ENCODE measurements at regions not wholly inside any gene's neighbourhood (a gene's known extent, or its start where the extent isn't known, plus 50 kb on each side); places are given as distances from the start of the nearest gene placed in this dataset.

GRCh38 chrX:149374751-149375150 lies 130.4 kb downstream of the IDS start:
- Histone ChIP-seq H3K9ac (ENCODE audit: low read length) (no peak overlapping the region), H3K27me3 (replicated peaks; ENCODE audit: insufficient read depth, low read length) (no peaks in the 10 kb centered on the region), H3K36me3 (replicated peaks; ENCODE audit: insufficient read depth, low read length) (no peaks in the 10 kb centered on the region), H3K9me3 (replicated peaks; ENCODE audit: insufficient read depth, low read length) (no peaks in the 10 kb centered on the region), H3K9me2 (replicated peaks; ENCODE audit: insufficient read depth, low read length) (no peaks in the 10 kb centered on the region), H3K27ac (ENCODE audit: low read length) (no peak overlapping the region), H3K4me2 (ENCODE audit: low read depth, low read length) (no peak overlapping the region), H3K79me2 (ENCODE audit: low read length) (no peaks in the 10 kb centered on the region), H4K20me1 (ENCODE audit: insufficient read depth, low read length) (no peaks in the 10 kb centered on the region), H2AFZ (ENCODE audit: low read length) (no peak overlapping the region), H3K4me1 (ENCODE audit: low read length) (no peaks in the 10 kb centered on the region), H3K4me3 (ENCODE audit: low read length) (no peak overlapping the region), H3F3A (ENCODE audit: insufficient read depth, low read length) (no peaks in the 10 kb centered on the region)
- TF ChIP-seq EZH2phosphoT487 (IDR thresholded peaks at IDR 0.05; ENCODE audit: low read length) = no peak
- no peak for TF ChIP-seq CTCF (IDR thresholded peaks at IDR 0.05; ENCODE audit: low read length)
- no peak for TF ChIP-seq EZH2 (optimal IDR thresholded peaks at IDR 0.05; ENCODE audit: low read depth, low read length)
- DNase-seq = no peak

- no peak overlapping the region for H3K4me2 ChIP-seq (ENCODE audit: low read depth, low read length)
- H3K4me1 ChIP-seq (ENCODE audit: low read length) = no peaks in the 10 kb centered on the region
- no peak overlapping the region for H3K4me3 ChIP-seq (ENCODE audit: low read length)
- no peaks in the 10 kb centered on the region for H3K36me3 ChIP-seq (replicated peaks; ENCODE audit: insufficient read depth, low read length)
- no peak overlapping the region for H2AFZ ChIP-seq (ENCODE audit: low read length)
- no peaks in the 10 kb centered on the region for H3K27me3 ChIP-seq (replicated peaks; ENCODE audit: insufficient read depth, low read length)
- no peaks in the 10 kb centered on the region for H3F3A ChIP-seq (ENCODE audit: insufficient read depth, low read length)
- H3K27ac ChIP-seq (ENCODE audit: low read length) = no peak overlapping the region
- no peaks in the 10 kb centered on the region for H3K9me2 ChIP-seq (replicated peaks; ENCODE audit: insufficient read depth, low read length)
- no peaks in the 10 kb centered on the region for H3K79me2 ChIP-seq (ENCODE audit: low read length)
- H3K9me3 ChIP-seq (replicated peaks; ENCODE audit: insufficient read depth, low read length) = no peaks in the 10 kb centered on the region
- DNase-seq = no peak
- H3K9ac ChIP-seq (ENCODE audit: low read length) = no peak overlapping the region
- no peaks in the 10 kb centered on the region for H4K20me1 ChIP-seq (ENCODE audit: insufficient read depth, low read length)
- no peak for TF ChIP-seq CTCF (IDR thresholded peaks at IDR 0.05; ENCODE audit: low read length)
- no peak for TF ChIP-seq EZH2 (optimal IDR thresholded peaks at IDR 0.05; ENCODE audit: low read depth, low read length)
- TF ChIP-seq EZH2phosphoT487 (IDR thresholded peaks at IDR 0.05; ENCODE audit: low read length) = no peak
Observed at GRCh38 chrX:149372866-149373265, 132.2 kb downstream of the IDS start.

GRCh38 chrX:149371986-149372385 lies 133.1 kb downstream of the IDS start:
- TF ChIP-seq EZH2 (optimal IDR thresholded peaks at IDR 0.05; ENCODE audit: low read depth, low read length) = no peak
- TF ChIP-seq EZH2phosphoT487 (IDR thresholded peaks at IDR 0.05; ENCODE audit: low read length) = no peak
- no peak for TF ChIP-seq CTCF (IDR thresholded peaks at IDR 0.05; ENCODE audit: low read length)
- Histone ChIP-seq H3K36me3 (replicated peaks; ENCODE audit: insufficient read depth, low read length) (no peaks in the 10 kb centered on the region), H4K20me1 (ENCODE audit: insufficient read depth, low read length) (no peaks in the 10 kb centered on the region), H3K4me3 (ENCODE audit: low read length) (no peak overlapping the region), H3K27ac (ENCODE audit: low read length) (no peak overlapping the region), H3K27me3 (replicated peaks; ENCODE audit: insufficient read depth, low read length) (no peaks in the 10 kb centered on the region), H3K4me2 (ENCODE audit: low read depth, low read length) (no peak overlapping the region), H3K79me2 (ENCODE audit: low read length) (no peaks in the 10 kb centered on the region), H3K9ac (ENCODE audit: low read length) (no peak overlapping the region), H3K4me1 (ENCODE audit: low read length) (no peaks in the 10 kb centered on the region), H2AFZ (ENCODE audit: low read length) (no peak overlapping the region), H3K9me3 (replicated peaks; ENCODE audit: insufficient read depth, low read length) (no peaks in the 10 kb centered on the region), H3F3A (ENCODE audit: insufficient read depth, low read length) (no peaks in the 10 kb centered on the region), H3K9me2 (replicated peaks; ENCODE audit: insufficient read depth, low read length) (no peaks in the 10 kb centered on the region)
- no peak for DNase-seq

Data from MM.1S (cell line).